ENCODE measurements at regions not wholly inside any gene's neighbourhood (a gene's known extent, or its start where the extent isn't known, plus 50 kb on each side); places are given as distances from the start of the nearest gene placed in this dataset.

DNA sequence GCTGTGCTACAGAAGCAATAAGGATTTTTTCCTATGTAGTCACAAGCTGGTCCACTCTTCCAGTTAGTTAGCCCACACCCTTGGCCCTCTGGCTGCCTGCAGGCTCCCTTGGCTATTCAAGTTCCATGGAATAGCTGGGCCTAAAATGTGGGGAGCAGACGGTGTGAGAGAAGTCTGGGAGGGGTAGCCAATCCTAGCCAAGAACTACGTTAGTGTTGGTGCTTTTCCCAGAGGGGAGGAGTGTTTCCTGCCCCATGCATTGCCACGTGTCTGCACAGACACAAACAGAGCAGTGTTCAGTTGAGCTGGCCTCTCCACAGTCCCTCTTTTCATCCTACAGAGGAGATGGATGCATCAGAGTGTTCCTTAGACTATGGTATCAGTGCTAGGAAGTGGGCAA is 59.0 kb upstream of the IPO9 start:
- no peak overlapping the region for H3K27ac ChIP-seq (ENCODE audit: low read depth, low read length)

DNA sequence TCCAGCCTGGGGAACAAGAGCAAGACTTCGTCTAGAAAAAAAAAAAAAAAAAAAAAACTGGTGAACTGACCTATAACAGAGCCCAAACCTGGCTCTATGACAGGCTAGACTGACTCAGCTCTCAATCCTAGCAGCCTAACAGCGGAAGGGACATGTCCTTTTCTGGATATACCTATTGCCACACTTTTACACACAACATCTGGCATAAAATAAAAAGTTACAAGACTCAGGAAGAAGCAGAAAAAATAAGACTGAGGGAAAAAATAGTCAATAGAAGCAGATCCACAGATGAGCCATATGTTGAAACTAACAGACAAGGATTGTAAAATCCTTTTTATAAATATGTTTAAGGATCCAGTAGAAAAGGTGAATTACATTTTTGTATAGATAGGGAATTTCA is 57.5 kb upstream of the IPO9 start:
- Histone ChIP-seq H3K9ac (ENCODE audit: low read depth in 1 of 2, low read length in 2 of 2) (no peak overlapping the region), H3K27me3 (ENCODE audit: control insufficient read depth in 1 of 2, insufficient read depth in 2 of 2, low read length in 2 of 2) (no peaks in the 10 kb centered on the region), H3K36me3 (ENCODE audit: control insufficient read depth in 1 of 2, insufficient read depth in 2 of 2, low read length in 2 of 2) (no peaks in the 10 kb centered on the region), H3K4me3 (ENCODE audit: low read depth in 1 of 2, low read length in 2 of 2) (no peak overlapping the region), H3K4me1 (ENCODE audit: control insufficient read depth in 1 of 2, insufficient read depth in 2 of 2, low read length in 2 of 2) (peaks cover 4 to 5% of the 10 kb centered on the region in 2 donors), H3K9me3 (ENCODE audit: control insufficient read depth in 1 of 2, low read length in 2 of 2) (peaks cover 0 to 3% of the 10 kb centered on the region in 2 donors), H3K27ac (ENCODE audit: low read depth, low read length) (no peak overlapping the region)

More for the DNA sequence above, 59.0 kb upstream of the IPO9 start:
- H3K36me3 ChIP-seq (ENCODE audit: control insufficient read depth in 1 of 2, insufficient read depth in 2 of 2, low read length in 2 of 2) = no peaks in the 10 kb centered on the region
- no peaks in the 10 kb centered on the region for H3K27me3 ChIP-seq (ENCODE audit: control insufficient read depth in 1 of 2, insufficient read depth in 2 of 2, low read length in 2 of 2)
- H3K4me3 ChIP-seq (ENCODE audit: low read depth in 1 of 2, low read length in 2 of 2) = no peak overlapping the region
- H3K9ac ChIP-seq (ENCODE audit: low read depth in 1 of 2, low read length in 2 of 2) = no peak overlapping the region
- peaks cover 0 to 3% of the 10 kb centered on the region in 2 donors for H3K9me3 ChIP-seq (ENCODE audit: control insufficient read depth in 1 of 2, low read length in 2 of 2)
- H3K4me1 ChIP-seq (ENCODE audit: control insufficient read depth in 1 of 2, insufficient read depth in 2 of 2, low read length in 2 of 2) = peaks cover 4 to 5% of the 10 kb centered on the region in 2 donors

DNA sequence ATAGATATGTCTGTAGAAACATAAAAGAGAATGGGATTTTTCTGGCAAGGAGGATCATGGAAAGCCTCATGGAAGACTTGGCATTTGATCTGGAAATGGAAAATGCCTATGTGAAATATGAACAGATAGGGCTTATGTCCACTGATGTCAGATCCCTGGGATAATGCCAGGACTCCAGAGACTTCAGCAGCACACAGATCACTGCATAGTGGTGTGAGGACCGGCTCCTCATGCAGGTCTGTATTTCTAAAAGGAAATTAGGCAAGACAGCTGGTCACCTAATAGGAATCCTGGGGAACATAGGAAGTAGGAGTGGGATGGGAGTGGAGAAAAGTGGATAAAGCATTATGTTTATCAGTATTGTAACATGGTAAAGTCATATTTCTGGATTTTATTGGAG is 56.8 kb upstream of the IPO9 start:
- peaks cover 0 to 3% of the 10 kb centered on the region in 2 donors for H3K9me3 ChIP-seq (ENCODE audit: control insufficient read depth in 1 of 2, low read length in 2 of 2)
- H3K36me3 ChIP-seq (ENCODE audit: control insufficient read depth in 1 of 2, insufficient read depth in 2 of 2, low read length in 2 of 2) = no peaks in the 10 kb centered on the region
- no peaks in the 10 kb centered on the region for H3K27me3 ChIP-seq (ENCODE audit: control insufficient read depth in 1 of 2, insufficient read depth in 2 of 2, low read length in 2 of 2)
- peaks cover 4 to 5% of the 10 kb centered on the region in 2 donors for H3K4me1 ChIP-seq (ENCODE audit: control insufficient read depth in 1 of 2, insufficient read depth in 2 of 2, low read length in 2 of 2)
- no peak overlapping the region for H3K9ac ChIP-seq (ENCODE audit: low read depth in 1 of 2, low read length in 2 of 2)
- no peak overlapping the region for H3K4me3 ChIP-seq (ENCODE audit: low read depth in 1 of 2, low read length in 2 of 2)
- H3K27ac ChIP-seq (ENCODE audit: low read depth, low read length) = no peak overlapping the region

DNA sequence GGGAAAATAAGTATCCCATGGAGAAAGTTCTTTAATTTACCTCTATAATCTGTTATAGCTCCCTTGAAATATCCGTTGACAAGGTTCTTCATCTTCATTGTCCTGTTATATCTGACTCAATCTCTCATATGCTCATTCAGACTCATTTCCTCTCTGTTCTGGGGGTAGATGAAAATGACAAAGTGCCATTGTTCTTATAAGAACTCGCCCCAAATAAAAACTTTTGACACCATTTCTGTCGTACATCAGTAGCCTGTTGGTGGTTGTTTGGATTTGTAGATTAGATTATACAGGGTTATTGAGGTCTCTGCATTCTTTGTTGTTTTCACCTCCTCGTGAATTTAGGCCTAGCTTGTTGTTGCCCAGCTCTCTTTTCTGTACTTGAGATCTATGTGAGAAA is 55.2 kb upstream of the IPO9 start:
- Histone ChIP-seq H3K27ac (ENCODE audit: low read depth, low read length) (no peak overlapping the region), H3K9ac (ENCODE audit: low read depth in 1 of 2, low read length in 2 of 2) (no peak overlapping the region), H3K4me1 (ENCODE audit: control insufficient read depth in 1 of 2, insufficient read depth in 2 of 2, low read length in 2 of 2) (peaks cover 3 to 5% of the 10 kb centered on the region in 2 donors), H3K27me3 (ENCODE audit: control insufficient read depth in 1 of 2, insufficient read depth in 2 of 2, low read length in 2 of 2) (no peaks in the 10 kb centered on the region), H3K4me3 (ENCODE audit: low read depth in 1 of 2, low read length in 2 of 2) (no peak overlapping the region), H3K36me3 (ENCODE audit: control insufficient read depth in 1 of 2, insufficient read depth in 2 of 2, low read length in 2 of 2) (no peaks in the 10 kb centered on the region), H3K9me3 (ENCODE audit: control insufficient read depth in 1 of 2, low read length in 2 of 2) (peaks cover 0 to 3% of the 10 kb centered on the region in 2 donors)

DNA sequence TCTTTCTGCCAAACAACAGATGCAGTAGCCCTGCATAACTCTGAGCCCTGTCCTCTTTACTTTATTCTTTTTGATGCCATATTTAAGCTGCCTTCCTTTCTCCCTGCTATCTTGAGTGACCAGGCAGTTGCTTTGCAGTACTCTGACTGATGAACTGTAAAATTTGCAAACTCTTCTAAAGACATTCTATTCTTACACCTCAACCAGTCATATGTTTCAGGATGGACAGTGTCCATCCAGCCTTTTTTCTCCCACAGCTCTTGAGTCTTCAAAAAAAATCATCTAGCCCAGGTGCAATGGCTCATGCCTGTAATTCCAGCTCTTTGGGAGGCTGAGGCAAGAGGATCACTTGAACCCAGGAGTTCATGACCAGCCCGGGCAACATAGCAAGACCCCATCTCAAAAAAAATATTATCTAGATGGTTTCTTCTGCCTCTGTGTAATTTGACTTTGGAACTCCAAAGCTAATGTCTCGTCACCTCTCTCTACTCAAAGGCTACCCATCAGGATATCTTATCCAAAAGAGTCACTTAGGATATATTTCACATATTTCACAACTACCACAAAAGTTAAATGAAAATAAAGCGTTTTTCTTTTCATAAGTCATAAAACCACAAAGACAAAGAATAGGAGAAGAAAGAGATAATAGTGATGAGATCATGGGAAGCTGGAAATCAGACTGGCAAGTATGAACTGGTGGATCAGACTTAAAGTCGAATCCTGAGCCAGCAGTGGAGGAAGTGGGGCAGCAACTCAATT is 54.6 kb upstream of the IPO9 start:
- no peaks in the 10 kb centered on the region for H3K36me3 ChIP-seq (ENCODE audit: control insufficient read depth in 1 of 2, insufficient read depth in 2 of 2, low read length in 2 of 2)
- H3K9me3 ChIP-seq (ENCODE audit: control insufficient read depth in 1 of 2, low read length in 2 of 2) = peaks cover 0 to 3% of the 10 kb centered on the region in 2 donors
- peaks cover 0 to 5% of the 10 kb centered on the region in 2 donors for H3K4me1 ChIP-seq (ENCODE audit: control insufficient read depth in 1 of 2, insufficient read depth in 2 of 2, low read length in 2 of 2)
- H3K9ac ChIP-seq (ENCODE audit: low read depth in 1 of 2, low read length in 2 of 2) = no peak overlapping the region
- no peaks in the 10 kb centered on the region for H3K27me3 ChIP-seq (ENCODE audit: control insufficient read depth in 1 of 2, insufficient read depth in 2 of 2, low read length in 2 of 2)
- H3K4me3 ChIP-seq (ENCODE audit: low read depth in 1 of 2, low read length in 2 of 2) = no peak overlapping the region
- H3K27ac ChIP-seq (ENCODE audit: low read depth, low read length) = no peak overlapping the region

DNA sequence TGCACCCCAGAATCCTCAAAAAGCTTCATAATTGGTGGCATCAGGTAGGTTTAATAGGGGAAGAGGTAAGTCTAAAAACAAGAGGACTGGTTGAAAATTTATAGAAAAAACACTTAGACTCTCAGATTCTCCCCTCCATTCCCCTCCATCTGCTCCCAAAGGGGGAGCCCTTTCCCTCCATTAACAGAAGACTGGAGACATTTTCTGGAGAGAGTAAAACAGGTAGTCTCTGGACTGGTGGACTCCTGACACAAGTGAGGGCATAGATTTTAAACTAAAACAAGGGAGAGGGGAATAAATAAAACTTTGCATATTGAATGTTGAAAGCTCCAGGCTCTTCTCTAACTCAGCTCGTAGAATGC is 54.0 kb upstream of the IPO9 start:
- Histone ChIP-seq H3K27ac (ENCODE audit: low read depth, low read length) (no peak overlapping the region), H3K4me1 (ENCODE audit: control insufficient read depth in 1 of 2, insufficient read depth in 2 of 2, low read length in 2 of 2) (peaks cover 0 to 2% of the 10 kb centered on the region in 2 donors), H3K4me3 (ENCODE audit: low read depth in 1 of 2, low read length in 2 of 2) (no peak overlapping the region), H3K27me3 (ENCODE audit: control insufficient read depth in 1 of 2, insufficient read depth in 2 of 2, low read length in 2 of 2) (no peaks in the 10 kb centered on the region), H3K36me3 (ENCODE audit: control insufficient read depth in 1 of 2, insufficient read depth in 2 of 2, low read length in 2 of 2) (no peaks in the 10 kb centered on the region), H3K9me3 (ENCODE audit: control insufficient read depth in 1 of 2, low read length in 2 of 2) (peaks cover 0 to 3% of the 10 kb centered on the region in 2 donors), H3K9ac (ENCODE audit: low read depth in 1 of 2, low read length in 2 of 2) (no peak overlapping the region)

DNA sequence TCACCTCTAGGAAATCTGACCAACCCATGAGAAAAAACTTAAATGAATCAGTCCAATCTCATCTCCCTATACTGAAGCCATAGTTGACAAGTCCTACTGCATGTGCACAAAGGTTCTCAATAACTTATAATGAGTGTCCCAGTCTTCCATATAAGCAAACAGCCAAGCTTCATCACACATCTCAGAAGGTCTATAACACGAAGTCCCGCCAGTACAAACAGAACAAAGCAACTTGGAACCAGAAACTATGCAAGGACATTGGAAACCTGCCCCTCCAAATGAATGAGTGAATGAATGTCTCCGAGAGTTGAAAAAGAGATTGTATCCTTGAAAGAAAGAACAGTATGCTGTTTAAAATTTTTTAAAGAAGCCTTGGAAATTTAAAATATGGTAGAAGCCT is 53.6 kb upstream of the IPO9 start:
- Histone ChIP-seq H3K4me1 (ENCODE audit: control insufficient read depth in 1 of 2, insufficient read depth in 2 of 2, low read length in 2 of 2) (no peaks in the 10 kb centered on the region), H3K36me3 (ENCODE audit: control insufficient read depth in 1 of 2, insufficient read depth in 2 of 2, low read length in 2 of 2) (no peaks in the 10 kb centered on the region), H3K27me3 (ENCODE audit: control insufficient read depth in 1 of 2, insufficient read depth in 2 of 2, low read length in 2 of 2) (no peaks in the 10 kb centered on the region), H3K9me3 (ENCODE audit: control insufficient read depth in 1 of 2, low read length in 2 of 2) (peaks cover 0 to 3% of the 10 kb centered on the region in 2 donors), H3K9ac (ENCODE audit: low read depth in 1 of 2, low read length in 2 of 2) (no peak overlapping the region), H3K27ac (ENCODE audit: low read depth, low read length) (no peak overlapping the region), H3K4me3 (ENCODE audit: low read depth in 1 of 2, low read length in 2 of 2) (no peak overlapping the region)

DNA sequence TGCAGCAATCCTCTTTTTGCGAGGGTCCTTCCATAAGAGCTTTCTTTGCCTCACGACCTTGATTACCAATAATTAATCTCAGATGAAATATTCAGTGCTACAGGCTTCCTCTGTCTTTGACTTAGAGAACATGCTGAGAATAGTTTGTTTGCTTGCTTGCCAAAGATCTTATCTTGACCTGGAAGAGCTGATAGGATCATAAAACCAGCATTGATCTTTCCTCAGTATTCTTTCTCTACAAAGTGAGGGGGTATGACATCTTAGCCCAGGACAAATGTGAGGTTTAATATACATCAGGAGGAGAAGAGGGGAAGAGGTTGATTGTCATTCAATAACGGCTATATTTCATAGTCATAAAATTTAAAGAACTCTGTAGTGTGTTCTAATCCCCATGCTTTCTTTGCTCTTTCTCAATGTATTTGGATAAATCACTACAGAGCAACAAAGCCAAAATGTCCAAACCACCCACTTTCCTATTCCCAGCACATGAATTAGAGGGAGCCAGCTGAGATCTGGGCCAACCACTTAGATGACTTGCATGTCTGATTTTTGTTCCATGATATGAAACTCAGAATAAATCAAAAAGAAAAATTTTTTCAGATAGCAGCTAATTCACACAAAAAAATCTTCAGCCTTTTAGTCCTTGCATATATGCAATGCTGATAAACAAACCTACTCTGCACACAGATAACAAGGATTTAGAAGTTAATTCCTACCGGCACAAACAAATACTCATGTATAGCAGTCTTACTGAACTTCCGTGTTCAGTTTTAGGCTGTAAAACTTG is 50.5 kb upstream of the IPO9 start:
- no peak overlapping the region for H3K9ac ChIP-seq (ENCODE audit: low read depth in 1 of 2, low read length in 2 of 2)
- no peak overlapping the region for H3K27ac ChIP-seq (ENCODE audit: low read depth, low read length)
- H3K9me3 ChIP-seq (ENCODE audit: control insufficient read depth in 1 of 2, low read length in 2 of 2) = no peaks in the 10 kb centered on the region
- no peaks in the 10 kb centered on the region for H3K4me1 ChIP-seq (ENCODE audit: control insufficient read depth in 1 of 2, insufficient read depth in 2 of 2, low read length in 2 of 2)
- H3K36me3 ChIP-seq (ENCODE audit: control insufficient read depth in 1 of 2, insufficient read depth in 2 of 2, low read length in 2 of 2) = peaks cover 11 to 24% of the 10 kb centered on the region in 2 donors
- H3K27me3 ChIP-seq (ENCODE audit: control insufficient read depth in 1 of 2, insufficient read depth in 2 of 2, low read length in 2 of 2) = no peaks in the 10 kb centered on the region
- H3K4me3 ChIP-seq (ENCODE audit: low read depth in 1 of 2, low read length in 2 of 2) = no peak overlapping the region
